ENCODE measurements at regions not wholly inside any gene's neighbourhood (a gene's known extent, or its start where the extent isn't known, plus 50 kb on each side); places are given as distances from the start of the nearest gene placed in this dataset.

DNA sequence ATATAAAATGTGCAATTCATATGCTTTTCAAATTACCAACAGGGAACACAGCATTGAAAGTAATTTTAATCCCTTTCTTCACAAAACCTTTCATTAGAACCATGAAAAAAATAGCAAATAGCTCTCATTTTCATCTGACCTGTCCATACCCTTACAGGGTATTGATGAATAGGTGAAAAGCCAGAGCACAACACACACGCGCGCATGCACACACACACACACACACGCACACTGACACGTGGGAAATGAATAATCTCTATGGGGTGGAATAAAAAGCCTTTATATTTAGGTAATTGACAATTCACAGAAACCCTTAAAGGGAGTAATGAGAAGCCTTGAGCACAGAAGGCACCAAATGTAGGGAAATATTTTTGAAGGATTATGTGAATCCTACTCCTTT, 76.2 kb upstream of the POU2AF2 start:
- no peaks in the 10 kb centered on the region for H3K27me3 ChIP-seq (ENCODE audit: low read length)
- no peak overlapping the region for H3K4me2 ChIP-seq (ENCODE audit: low read depth, low read length, poor library complexity, severe bottlenecking)
- no peak for TF ChIP-seq EZH2phosphoT487 (conservative IDR thresholded peaks at IDR 0.05; ENCODE audit: low read length)
- TF ChIP-seq, protein P1, sequence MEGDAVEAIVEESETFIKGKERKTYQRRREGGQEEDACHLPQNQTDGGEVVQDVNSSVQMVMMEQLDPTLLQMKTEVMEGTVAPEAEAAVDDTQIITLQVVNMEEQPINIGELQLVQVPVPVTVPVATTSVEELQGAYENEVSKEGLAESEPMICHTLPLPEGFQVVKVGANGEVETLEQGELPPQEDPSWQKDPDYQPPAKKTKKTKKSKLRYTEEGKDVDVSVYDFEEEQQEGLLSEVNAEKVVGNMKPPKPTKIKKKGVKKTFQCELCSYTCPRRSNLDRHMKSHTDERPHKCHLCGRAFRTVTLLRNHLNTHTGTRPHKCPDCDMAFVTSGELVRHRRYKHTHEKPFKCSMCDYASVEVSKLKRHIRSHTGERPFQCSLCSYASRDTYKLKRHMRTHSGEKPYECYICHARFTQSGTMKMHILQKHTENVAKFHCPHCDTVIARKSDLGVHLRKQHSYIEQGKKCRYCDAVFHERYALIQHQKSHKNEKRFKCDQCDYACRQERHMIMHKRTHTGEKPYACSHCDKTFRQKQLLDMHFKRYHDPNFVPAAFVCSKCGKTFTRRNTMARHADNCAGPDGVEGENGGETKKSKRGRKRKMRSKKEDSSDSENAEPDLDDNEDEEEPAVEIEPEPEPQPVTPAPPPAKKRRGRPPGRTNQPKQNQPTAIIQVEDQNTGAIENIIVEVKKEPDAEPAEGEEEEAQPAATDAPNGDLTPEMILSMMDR (IDR thresholded peaks at IDR 0.05; ENCODE audit: insufficient read depth, low read length, poor library complexity, severe bottlenecking), result no peak
- no peaks in the 10 kb centered on the region for H4K20me1 ChIP-seq (ENCODE audit: low read depth, low read length)
- no peak overlapping the region for H2AFZ ChIP-seq (ENCODE audit: low read depth, low read length, severe bottlenecking)
- H3F3A ChIP-seq (ENCODE audit: insufficient read depth), result no peaks in the 10 kb centered on the region
- H3K4me3 ChIP-seq (ENCODE audit: insufficient read depth, low read length, poor library complexity, severe bottlenecking), result no peak overlapping the region
- no peaks in the 10 kb centered on the region for H3K9me2 ChIP-seq (replicated peaks; ENCODE audit: insufficient read depth, low read length)
- no peaks in the 10 kb centered on the region for H3K79me2 ChIP-seq (ENCODE audit: insufficient read depth, low read length)
- no peak overlapping the region for H3K9ac ChIP-seq (ENCODE audit: low read length)
- H3K9me3 ChIP-seq (ENCODE audit: insufficient read depth, low read length), result no peaks in the 10 kb centered on the region
- no peaks in the 10 kb centered on the region for H3K36me3 ChIP-seq (ENCODE audit: low read length)
- H3K27ac ChIP-seq (ENCODE audit: low read depth, low read length), result no peak overlapping the region

DNA sequence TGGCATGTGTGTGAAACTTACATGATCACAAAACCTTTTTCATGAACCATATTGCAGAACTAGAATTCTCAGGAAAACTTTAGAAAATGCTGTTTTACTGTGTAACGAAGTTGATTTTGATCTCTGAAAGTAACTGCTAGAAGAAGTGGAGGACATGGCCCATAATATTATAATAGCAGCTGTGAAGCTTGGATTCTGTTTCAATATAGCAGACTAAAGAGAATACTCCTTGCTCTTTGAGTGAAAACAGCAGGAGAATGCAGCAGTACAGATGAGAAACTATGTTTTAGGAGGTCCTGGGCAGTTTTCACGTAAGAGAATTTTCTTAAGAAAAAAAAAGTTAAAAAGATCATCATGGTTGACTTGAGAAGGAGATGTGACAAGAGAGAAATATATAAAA, 76.7 kb upstream of the POU2AF2 start:
- Histone ChIP-seq H3K79me2 (ENCODE audit: insufficient read depth, low read length) (no peaks in the 10 kb centered on the region), H2AFZ (ENCODE audit: low read depth, low read length, severe bottlenecking) (no peak overlapping the region), H3K9ac (ENCODE audit: low read length) (no peak overlapping the region), H3F3A (ENCODE audit: insufficient read depth) (no peaks in the 10 kb centered on the region), H3K4me3 (ENCODE audit: insufficient read depth, low read length, poor library complexity, severe bottlenecking) (no peak overlapping the region), H3K9me3 (ENCODE audit: insufficient read depth, low read length) (no peaks in the 10 kb centered on the region), H3K4me2 (ENCODE audit: low read depth, low read length, poor library complexity, severe bottlenecking) (no peak overlapping the region), H4K20me1 (ENCODE audit: low read depth, low read length) (no peaks in the 10 kb centered on the region), H3K9me2 (replicated peaks; ENCODE audit: insufficient read depth, low read length) (no peaks in the 10 kb centered on the region), H3K36me3 (ENCODE audit: low read length) (no peaks in the 10 kb centered on the region), H3K27ac (ENCODE audit: low read depth, low read length) (no peak overlapping the region), H3K27me3 (ENCODE audit: low read length) (no peaks in the 10 kb centered on the region)
- no peak for TF ChIP-seq EZH2phosphoT487 (conservative IDR thresholded peaks at IDR 0.05; ENCODE audit: low read length)
- TF ChIP-seq, protein P1 (IDR thresholded peaks at IDR 0.05; ENCODE audit: insufficient read depth, low read length, poor library complexity, severe bottlenecking), result no peak

DNA sequence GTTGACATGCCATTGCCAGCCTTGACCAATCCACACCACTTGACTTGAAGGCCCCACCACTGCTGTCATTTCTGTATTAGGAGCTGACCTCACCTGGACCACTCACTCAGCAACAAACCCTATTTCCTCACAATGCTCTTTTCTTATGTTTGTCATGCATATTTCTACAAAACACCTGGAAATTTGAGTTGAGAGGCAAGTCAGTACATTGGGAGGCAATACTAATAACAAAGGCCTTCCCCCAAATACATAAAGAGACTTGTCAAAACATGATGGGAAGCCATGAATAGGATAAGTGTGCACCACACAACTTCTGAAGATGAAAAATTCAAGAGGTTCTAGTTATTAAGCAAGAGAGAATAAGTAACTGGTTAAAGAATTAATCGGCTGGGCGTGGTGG, 77.9 kb upstream of the POU2AF2 start:
- Histone ChIP-seq H3K79me2 (ENCODE audit: insufficient read depth, low read length) (no peaks in the 10 kb centered on the region), H3K36me3 (ENCODE audit: low read length) (no peaks in the 10 kb centered on the region), H4K20me1 (ENCODE audit: low read depth, low read length) (no peaks in the 10 kb centered on the region), H3F3A (ENCODE audit: insufficient read depth) (no peaks in the 10 kb centered on the region), H3K9ac (ENCODE audit: low read length) (no peak overlapping the region), H3K4me3 (ENCODE audit: insufficient read depth, low read length, poor library complexity, severe bottlenecking) (no peak overlapping the region), H2AFZ (ENCODE audit: low read depth, low read length, severe bottlenecking) (no peak overlapping the region), H3K9me2 (replicated peaks; ENCODE audit: insufficient read depth, low read length) (no peaks in the 10 kb centered on the region), H3K4me2 (ENCODE audit: low read depth, low read length, poor library complexity, severe bottlenecking) (no peak overlapping the region), H3K9me3 (ENCODE audit: insufficient read depth, low read length) (no peaks in the 10 kb centered on the region), H3K27ac (ENCODE audit: low read depth, low read length) (no peak overlapping the region), H3K27me3 (ENCODE audit: low read length) (no peaks in the 10 kb centered on the region)
- no peak for TF ChIP-seq EZH2phosphoT487 (conservative IDR thresholded peaks at IDR 0.05; ENCODE audit: low read length)
- TF ChIP-seq, protein P1 (IDR thresholded peaks at IDR 0.05; ENCODE audit: insufficient read depth, low read length, poor library complexity, severe bottlenecking), result no peak
